ENCODE measurements at regions not wholly inside any gene's neighbourhood (a gene's known extent, or its start where the extent isn't known, plus 50 kb on each side); places are given as distances from the start of the nearest gene placed in this dataset.

GRCh38 chr11:127412722-127413380 lies 412.3 kb upstream of the KIRREL3 start:
- no peak overlapping the region for H2AFZ ChIP-seq (ENCODE audit: low read depth, low read length)

DNA sequence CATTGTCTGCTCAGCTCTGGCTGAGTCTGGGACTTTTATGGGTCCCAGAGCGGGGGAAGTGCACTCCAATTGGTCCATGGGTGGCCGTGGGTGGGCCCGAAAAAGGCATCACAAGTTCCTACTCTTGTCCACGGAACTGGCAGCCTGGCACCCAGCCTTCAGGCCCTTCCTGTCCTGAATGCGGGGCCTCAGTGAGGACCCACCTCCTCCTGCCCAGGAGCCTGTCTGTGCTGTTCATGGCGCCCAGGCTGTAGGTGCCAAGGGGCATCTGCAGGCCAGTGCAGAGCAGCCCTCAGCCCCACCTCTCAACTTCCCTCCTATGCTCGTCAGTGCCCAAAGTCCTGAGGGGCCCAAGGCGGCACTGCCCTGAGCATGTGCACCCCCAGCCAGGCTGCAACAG lies 411.7 kb upstream of the KIRREL3 start:
- no peaks in the 10 kb centered on the region for H3K9me2 ChIP-seq (ENCODE audit: insufficient read depth, low read length)

More at GRCh38 chr11:127412722-127413380, 412.3 kb upstream of the KIRREL3 start:
- H3K4me2 ChIP-seq (ENCODE audit: low read length), result no peak overlapping the region
- H3K4me3 ChIP-seq (ENCODE audit: low read length), result no peak overlapping the region
- H3K27ac ChIP-seq (ENCODE audit: low read length), result no peak overlapping the region
- H3K9me3 ChIP-seq (ENCODE audit: low read length), result no peaks in the 10 kb centered on the region
- no peaks in the 10 kb centered on the region for H3K27me3 ChIP-seq (ENCODE audit: insufficient read depth, low read depth, low read length)
- H3K36me3 ChIP-seq (ENCODE audit: insufficient read depth, low read length), result no peaks in the 10 kb centered on the region
- H3F3A ChIP-seq (ENCODE audit: insufficient read depth, low read length, poor library complexity, severe bottlenecking), result no peaks in the 10 kb centered on the region
- H4K20me1 ChIP-seq (ENCODE audit: insufficient read depth), result no peaks in the 10 kb centered on the region
- no peaks in the 10 kb centered on the region for H3K9me2 ChIP-seq (ENCODE audit: insufficient read depth, low read length)
- no peak overlapping the region for H3K9ac ChIP-seq (ENCODE audit: low read length)
- no peaks in the 10 kb centered on the region for H3K79me2 ChIP-seq (replicated peaks; ENCODE audit: insufficient read depth, low read length)
- no peak for TF ChIP-seq EZH2 (IDR thresholded peaks at IDR 0.05; ENCODE audit: borderline replicate concordance, insufficient read depth, low read length, poor library complexity, severe bottlenecking)
- TF ChIP-seq POLR2AphosphoS5 (IDR thresholded peaks at IDR 0.05), result no peak
- no peak for TF ChIP-seq EP300 (conservative IDR thresholded peaks at IDR 0.05; ENCODE audit: poor library complexity, severe bottlenecking)
- no peak for TF ChIP-seq RAD21 (conservative IDR thresholded peaks at IDR 0.05)
- TF ChIP-seq SMC3 (conservative IDR thresholded peaks at IDR 0.05; ENCODE audit: poor library complexity), result no peak
- TF ChIP-seq CTCF (IDR thresholded peaks at IDR 0.05; ENCODE audit: poor library complexity, severe bottlenecking), result no peak
- TF ChIP-seq MXI1 (conservative IDR thresholded peaks at IDR 0.05; ENCODE audit: poor library complexity, severe bottlenecking), result no peak
- TF ChIP-seq, protein P1, sequence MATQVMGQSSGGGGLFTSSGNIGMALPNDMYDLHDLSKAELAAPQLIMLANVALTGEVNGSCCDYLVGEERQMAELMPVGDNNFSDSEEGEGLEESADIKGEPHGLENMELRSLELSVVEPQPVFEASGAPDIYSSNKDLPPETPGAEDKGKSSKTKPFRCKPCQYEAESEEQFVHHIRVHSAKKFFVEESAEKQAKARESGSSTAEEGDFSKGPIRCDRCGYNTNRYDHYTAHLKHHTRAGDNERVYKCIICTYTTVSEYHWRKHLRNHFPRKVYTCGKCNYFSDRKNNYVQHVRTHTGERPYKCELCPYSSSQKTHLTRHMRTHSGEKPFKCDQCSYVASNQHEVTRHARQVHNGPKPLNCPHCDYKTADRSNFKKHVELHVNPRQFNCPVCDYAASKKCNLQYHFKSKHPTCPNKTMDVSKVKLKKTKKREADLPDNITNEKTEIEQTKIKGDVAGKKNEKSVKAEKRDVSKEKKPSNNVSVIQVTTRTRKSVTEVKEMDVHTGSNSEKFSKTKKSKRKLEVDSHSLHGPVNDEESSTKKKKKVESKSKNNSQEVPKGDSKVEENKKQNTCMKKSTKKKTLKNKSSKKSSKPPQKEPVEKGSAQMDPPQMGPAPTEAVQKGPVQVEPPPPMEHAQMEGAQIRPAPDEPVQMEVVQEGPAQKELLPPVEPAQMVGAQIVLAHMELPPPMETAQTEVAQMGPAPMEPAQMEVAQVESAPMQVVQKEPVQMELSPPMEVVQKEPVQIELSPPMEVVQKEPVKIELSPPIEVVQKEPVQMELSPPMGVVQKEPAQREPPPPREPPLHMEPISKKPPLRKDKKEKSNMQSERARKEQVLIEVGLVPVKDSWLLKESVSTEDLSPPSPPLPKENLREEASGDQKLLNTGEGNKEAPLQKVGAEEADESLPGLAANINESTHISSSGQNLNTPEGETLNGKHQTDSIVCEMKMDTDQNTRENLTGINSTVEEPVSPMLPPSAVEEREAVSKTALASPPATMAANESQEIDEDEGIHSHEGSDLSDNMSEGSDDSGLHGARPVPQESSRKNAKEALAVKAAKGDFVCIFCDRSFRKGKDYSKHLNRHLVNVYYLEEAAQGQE (IDR thresholded peaks at IDR 0.05; ENCODE audit: borderline replicate concordance), result no peak
- no peak for TF ChIP-seq TAF1 (IDR thresholded peaks at IDR 0.05; ENCODE audit: low read depth)

More for the DNA sequence above, 411.7 kb upstream of the KIRREL3 start:
- H3K36me3 ChIP-seq (ENCODE audit: insufficient read depth, low read length), result no peaks in the 10 kb centered on the region
- no peak overlapping the region for H3K4me3 ChIP-seq (ENCODE audit: low read length)
- H3F3A ChIP-seq (ENCODE audit: insufficient read depth, low read length, poor library complexity, severe bottlenecking), result no peaks in the 10 kb centered on the region
- H3K79me2 ChIP-seq (replicated peaks; ENCODE audit: insufficient read depth, low read length), result no peaks in the 10 kb centered on the region
- no peaks in the 10 kb centered on the region for H4K20me1 ChIP-seq (ENCODE audit: insufficient read depth)
- H3K4me2 ChIP-seq (ENCODE audit: low read length), result no peak overlapping the region
- H2AFZ ChIP-seq (ENCODE audit: low read depth, low read length), result no peak overlapping the region
- H3K9ac ChIP-seq (ENCODE audit: low read length), result no peak overlapping the region
- TF ChIP-seq, protein P1 (IDR thresholded peaks at IDR 0.05; ENCODE audit: borderline replicate concordance), result no peak
- TF ChIP-seq EZH2 (IDR thresholded peaks at IDR 0.05; ENCODE audit: borderline replicate concordance, insufficient read depth, low read length, poor library complexity, severe bottlenecking) (no peak), CTCF (IDR thresholded peaks at IDR 0.05; ENCODE audit: poor library complexity, severe bottlenecking) (no peak), SMC3 (conservative IDR thresholded peaks at IDR 0.05; ENCODE audit: poor library complexity) (no peak), MXI1 (conservative IDR thresholded peaks at IDR 0.05; ENCODE audit: poor library complexity, severe bottlenecking) (no peak), POLR2AphosphoS5 (IDR thresholded peaks at IDR 0.05) (no peak)
- no peak overlapping the region for H3K27ac ChIP-seq (ENCODE audit: low read length)
- H3K9me3 ChIP-seq (ENCODE audit: low read length), result no peaks in the 10 kb centered on the region
- no peaks in the 10 kb centered on the region for H3K27me3 ChIP-seq (ENCODE audit: insufficient read depth, low read depth, low read length)
